GM12864 (cell line): ENCODE measurements at regions not wholly inside any gene's neighbourhood (a gene's known extent, or its start where the extent isn't known, plus 50 kb on each side); places are given as distances from the start of the nearest gene placed in this dataset.

Experiments
- DNase-seq: peaks from one replicate; pipeline ENCODE4 v3.0.0-alpha.2; 2011; ENCODE audit warnings: low read depth
- H3K4me3 ChIP-seq: 2 replicates; pipeline ENCODE4 v1.5.1; 2011; ENCODE audit warnings: mild to moderate bottlenecking, low read depth, low read length, control low read depth
- CTCF ChIP-seq: IDR thresholded peaks from 2 replicates; pipeline ENCODE4 v1.5.1; 2011; ENCODE audit warnings: low read depth, mild to moderate bottlenecking, moderate library complexity, low read length, control low read depth, inconsistent platforms; ENCODE audit errors: missing control alignments

- DNase-seq: peak; percentile 75
- H3K4me3 ChIP-seq: peak overlapping the region; percentile 2; the same call in 1 of the 2 replicates
- TF ChIP-seq CTCF: no peak
These were observed 95.2 kb upstream of the CLDN10 start for GRCh38 chr13:95457294-95457693.

- H3K4me3 ChIP-seq: no peak overlapping the region
- no peak for TF ChIP-seq CTCF
- no peak for DNase-seq
These were observed 89.7 kb upstream of the CLDN10 start for GRCh38 chr13:95462801-95463200.

GRCh38 chr13:95463531-95463930, 89.0 kb upstream of the CLDN10 start:
- no peak for DNase-seq
- H3K4me3 ChIP-seq: no peak overlapping the region
- TF ChIP-seq CTCF: no peak

GRCh38 chr13:95470574-95471366, 81.8 kb upstream of the CLDN10 start:
- no peak overlapping the region for H3K4me3 ChIP-seq
- no peak for TF ChIP-seq CTCF
- DNase-seq: no peak

GRCh38 chr13:95471960-95472359, 80.6 kb upstream of the CLDN10 start:
- no peak overlapping the region for H3K4me3 ChIP-seq
- no peak for TF ChIP-seq CTCF
- DNase-seq: no peak

- no peak for TF ChIP-seq CTCF
- no peak for DNase-seq
- no peak overlapping the region for H3K4me3 ChIP-seq
These were observed 77.5 kb upstream of the CLDN10 start for GRCh38 chr13:95474992-95475391.

- no peak overlapping the region for H3K4me3 ChIP-seq
- no peak for TF ChIP-seq CTCF
- no peak for DNase-seq
These were observed 75.3 kb upstream of the CLDN10 start for GRCh38 chr13:95477187-95477586.
